Hepatocyte (in vitro differentiated cells): ENCODE measurements at regions not wholly inside any gene's neighbourhood (a gene's known extent, or its start where the extent isn't known, plus 50 kb on each side); places are given as distances from the start of the nearest gene placed in this dataset.

Experiments
- DNase-seq: peaks from one replicate; pipeline ENCODE4 v3.0.0-alpha.2; 2016; ENCODE audit warnings: low spot score
- H2AFZ ChIP-seq: fragments of 200-600 bp; sonication (generic); 2 replicates; pipeline ENCODE4 v1.6.0; 2016; ENCODE audit warnings: antibody characterized with exemption, mild to moderate bottlenecking
- H3K27ac ChIP-seq: fragments of 200-600 bp; sonication (generic); 2 replicates; pipeline ENCODE4 v1.5.1; 2016; ENCODE audit warnings: mild to moderate bottlenecking
- H3K27me3 ChIP-seq: fragments of 200-600 bp; sonication (generic); 2 replicates; pipeline ENCODE4 v1.6.1; 2016
- H3K36me3 ChIP-seq: fragments of 200-600 bp; sonication (generic); replicated peaks from 2 replicates; pipeline ENCODE4 v1.5.1; 2016; ENCODE audit warnings: low read depth; ENCODE audit not compliant: insufficient read depth
- H3K4me1 ChIP-seq: fragments of 200-600 bp; sonication (generic); 2 replicates; pipeline ENCODE4 v1.5.1; 2016; ENCODE audit warnings: mild to moderate bottlenecking, moderate library complexity; ENCODE audit not compliant: insufficient read depth
- H3K4me2 ChIP-seq: fragments of 200-600 bp; sonication (generic); 2 replicates; pipeline ENCODE4 v1.6.0; 2016
- H3K4me3 ChIP-seq: fragments of 200-600 bp; sonication (generic); 2 replicates; pipeline ENCODE4 v1.5.1; 2016; ENCODE audit warnings: mild to moderate bottlenecking
- H3K79me2 ChIP-seq: fragments of 200-600 bp; sonication (generic); 2 replicates; pipeline ENCODE4 v1.6.0; 2017; ENCODE audit warnings: mild to moderate bottlenecking
- H3K9me2 ChIP-seq: fragments of 200-600 bp; sonication (generic); replicated peaks from 2 replicates; pipeline ENCODE4 v1.6.0; 2017; ENCODE audit warnings: mild to moderate bottlenecking; ENCODE audit not compliant: insufficient read depth
- H3K9me3 ChIP-seq: fragments of 200-600 bp; sonication (generic); 2 replicates; pipeline ENCODE4 v1.5.1; 2016; ENCODE audit warnings: low read depth, mild to moderate bottlenecking
- H4K20me1 ChIP-seq: fragments of 200-600 bp; sonication (generic); 2 replicates; pipeline ENCODE4 v1.6.0; 2016; ENCODE audit warnings: mild to moderate bottlenecking; ENCODE audit not compliant: insufficient read depth, poor library complexity, severe bottlenecking
- EZH2 ChIP-seq: fragments of 200-600 bp; sonication (generic); IDR thresholded peaks from 2 replicates; pipeline ENCODE4 v1.6.1; 2016; ENCODE audit warnings: antibody characterized with exemption, mild to moderate bottlenecking, borderline replicate concordance
- EZH2phosphoT487 ChIP-seq: fragments of 200-600 bp; sonication (generic); IDR thresholded peaks from one replicate; pipeline ENCODE4 v1.6.1; 2018; ENCODE audit warnings: antibody characterized with exemption, mild to moderate bottlenecking, low read depth, moderate library complexity; ENCODE audit not compliant: unreplicated experiment, severe bottlenecking
- WGBS: methylation state at CpG from one replicate; pipeline ENCODE4 v1.1.6; 2016; ENCODE audit warnings: low lambda C conversion rate; ENCODE audit errors: missing lambda C conversion rate; 5-methylcytosine and 5-hydroxymethylcytosine counted together
- TF ChIP-seq, protein P1 (sequence below): fragments of 200-600 bp; sonication (generic); IDR thresholded peaks from 2 replicates; pipeline ENCODE4 v1.5.1; 2016; ENCODE audit warnings: antibody characterized with exemption, mild to moderate bottlenecking; ENCODE audit not compliant: poor library complexity

DNA sequence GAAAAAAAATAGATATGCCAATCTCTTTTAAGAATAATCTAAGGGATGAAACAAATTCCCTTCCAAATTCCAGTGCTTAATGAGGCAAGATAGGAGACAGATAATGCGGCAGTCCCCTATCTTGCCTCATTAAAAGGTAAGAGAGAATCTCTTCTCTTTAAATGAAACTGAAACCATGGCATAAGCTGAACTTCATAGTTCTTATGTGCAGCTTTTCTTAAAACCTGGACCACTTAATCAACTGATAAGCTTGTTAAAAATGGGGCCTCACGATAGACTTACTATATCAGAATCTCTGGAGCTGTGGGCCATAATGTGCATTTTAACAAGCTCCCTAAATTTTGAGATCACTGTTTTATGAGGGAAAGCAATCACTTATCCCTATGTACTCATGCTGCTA is 79.2 kb downstream of the NIBAN1 start:
- H2AFZ ChIP-seq: no peak overlapping the region
- H3K27ac ChIP-seq: no peak overlapping the region
- no peak overlapping the region for H3K4me2 ChIP-seq
- no peaks in the 10 kb centered on the region for H4K20me1 ChIP-seq
- H3K4me1 ChIP-seq: no peaks in the 10 kb centered on the region
- H3K79me2 ChIP-seq: no peaks in the 10 kb centered on the region
- H3K36me3 ChIP-seq: no peaks in the 10 kb centered on the region
- TF ChIP-seq EZH2 (no peak), EZH2phosphoT487 (no peak)
- TF ChIP-seq, protein P1, sequence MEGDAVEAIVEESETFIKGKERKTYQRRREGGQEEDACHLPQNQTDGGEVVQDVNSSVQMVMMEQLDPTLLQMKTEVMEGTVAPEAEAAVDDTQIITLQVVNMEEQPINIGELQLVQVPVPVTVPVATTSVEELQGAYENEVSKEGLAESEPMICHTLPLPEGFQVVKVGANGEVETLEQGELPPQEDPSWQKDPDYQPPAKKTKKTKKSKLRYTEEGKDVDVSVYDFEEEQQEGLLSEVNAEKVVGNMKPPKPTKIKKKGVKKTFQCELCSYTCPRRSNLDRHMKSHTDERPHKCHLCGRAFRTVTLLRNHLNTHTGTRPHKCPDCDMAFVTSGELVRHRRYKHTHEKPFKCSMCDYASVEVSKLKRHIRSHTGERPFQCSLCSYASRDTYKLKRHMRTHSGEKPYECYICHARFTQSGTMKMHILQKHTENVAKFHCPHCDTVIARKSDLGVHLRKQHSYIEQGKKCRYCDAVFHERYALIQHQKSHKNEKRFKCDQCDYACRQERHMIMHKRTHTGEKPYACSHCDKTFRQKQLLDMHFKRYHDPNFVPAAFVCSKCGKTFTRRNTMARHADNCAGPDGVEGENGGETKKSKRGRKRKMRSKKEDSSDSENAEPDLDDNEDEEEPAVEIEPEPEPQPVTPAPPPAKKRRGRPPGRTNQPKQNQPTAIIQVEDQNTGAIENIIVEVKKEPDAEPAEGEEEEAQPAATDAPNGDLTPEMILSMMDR: no peak
- no peak overlapping the region for H3K4me3 ChIP-seq
- no peak for DNase-seq
- no peaks in the 10 kb centered on the region for H3K9me3 ChIP-seq
- no peaks in the 10 kb centered on the region for H3K27me3 ChIP-seq
- 44% methylated on average over 2 of the region's 2 CpGs for WGBS
- no peaks in the 10 kb centered on the region for H3K9me2 ChIP-seq

GRCh38 chr1:184893695-184894094 is 80.6 kb downstream of the NIBAN1 start:
- Histone ChIP-seq H3K4me2 (no peak overlapping the region), H3K9me3 (no peaks in the 10 kb centered on the region), H4K20me1 (no peaks in the 10 kb centered on the region), H3K27ac (no peak overlapping the region), H3K27me3 (no peaks in the 10 kb centered on the region), H3K9me2 (no peaks in the 10 kb centered on the region), H2AFZ (no peak overlapping the region), H3K4me1 (no peaks in the 10 kb centered on the region), H3K4me3 (no peak overlapping the region), H3K79me2 (no peaks in the 10 kb centered on the region), H3K36me3 (no peaks in the 10 kb centered on the region)
- WGBS: 92% methylated on average over 2 of the region's 2 CpGs
- DNase-seq: no peak
- TF ChIP-seq, protein P1: no peak
- TF ChIP-seq EZH2phosphoT487 (no peak), EZH2 (no peak)

GRCh38 chr1:184892116-184892515 is 82.2 kb downstream of the NIBAN1 start:
- H3K27ac ChIP-seq: no peak overlapping the region
- H2AFZ ChIP-seq: no peak overlapping the region
- H3K9me2 ChIP-seq: no peaks in the 10 kb centered on the region
- H3K4me2 ChIP-seq: no peak overlapping the region
- TF ChIP-seq EZH2phosphoT487 (no peak), EZH2 (no peak)
- TF ChIP-seq, protein P1: no peak
- no peaks in the 10 kb centered on the region for H3K27me3 ChIP-seq
- no peak for DNase-seq
- H3K4me3 ChIP-seq: no peak overlapping the region
- H3K9me3 ChIP-seq: no peaks in the 10 kb centered on the region
- no peaks in the 10 kb centered on the region for H3K79me2 ChIP-seq
- no peaks in the 10 kb centered on the region for H3K36me3 ChIP-seq
- no peaks in the 10 kb centered on the region for H3K4me1 ChIP-seq
- WGBS: 87% methylated on average over 4 of the region's 4 CpGs
- H4K20me1 ChIP-seq: no peaks in the 10 kb centered on the region

DNA sequence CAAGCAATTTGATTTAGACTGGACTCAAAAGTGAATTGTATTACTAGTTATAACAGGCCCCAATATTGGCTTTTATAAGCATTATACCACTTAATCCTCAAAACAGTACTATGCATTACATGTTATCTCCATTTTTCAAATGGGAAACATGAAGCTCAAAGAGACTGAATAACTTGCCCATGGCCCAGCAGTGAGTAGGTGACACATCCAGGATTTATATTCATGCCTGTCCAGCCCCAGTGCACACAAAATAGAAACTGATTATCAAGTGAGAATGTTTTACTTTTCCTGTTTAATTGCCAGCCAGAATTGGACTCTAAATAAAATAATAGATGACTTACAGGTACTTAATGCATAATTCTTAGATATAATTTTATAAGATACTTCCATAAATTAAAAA is 82.9 kb downstream of the NIBAN1 start:
- DNase-seq: no peak
- no peak overlapping the region for H3K4me3 ChIP-seq
- H3K9me3 ChIP-seq: no peaks in the 10 kb centered on the region
- no peaks in the 10 kb centered on the region for H4K20me1 ChIP-seq
- H2AFZ ChIP-seq: no peak overlapping the region
- H3K4me1 ChIP-seq: no peaks in the 10 kb centered on the region
- no peak overlapping the region for H3K4me2 ChIP-seq
- H3K36me3 ChIP-seq: no peaks in the 10 kb centered on the region
- H3K9me2 ChIP-seq: no peaks in the 10 kb centered on the region
- no peaks in the 10 kb centered on the region for H3K27me3 ChIP-seq
- H3K27ac ChIP-seq: no peak overlapping the region
- no peaks in the 10 kb centered on the region for H3K79me2 ChIP-seq
- no peak for TF ChIP-seq EZH2phosphoT487
- TF ChIP-seq EZH2: no peak
- TF ChIP-seq, protein P1: no peak
